Lower leg skin (tissue), 4 donors: ENCODE measurements at regions not wholly inside any gene's neighbourhood (a gene's known extent, or its start where the extent isn't known, plus 50 kb on each side); places are given as distances from the start of the nearest gene placed in this dataset.

ENCODE experiments used
- DNase-seq, 2 donors: peaks; one replicate each; pipeline ENCODE4 v3.0.0-alpha.2; 2019; ENCODE audit warnings: low spot score in 2 of 2
- H3K4me3 ChIP-seq: fragments of 200-600 bp; sonication (generic); 2 replicates; pipeline ENCODE4 v1.5.1; 2017; ENCODE audit warnings: mild to moderate bottlenecking, low read depth; ENCODE audit not compliant: poor library complexity, severe bottlenecking
- CTCF ChIP-seq, 3 donors: fragments of 450-650 bp; IDR thresholded peaks; one replicate each; pipeline ENCODE4 v1.5.1; 2016; ENCODE audit warnings: antibody characterized with exemption in 3 of 3, mild to moderate bottlenecking in 3 of 3, moderate library complexity in 2 of 3
- POLR2A ChIP-seq, 2 donors: fragments of 450-650 bp; IDR thresholded peaks; one replicate each; pipeline ENCODE4 v1.6.1; 2016 to 2017; ENCODE audit warnings: antibody characterized with exemption in 2 of 2, mild to moderate bottlenecking in 1 of 2, moderate library complexity in 1 of 2
- WGBS, 2 donors: methylation state at CpG; one replicate each; pipeline ENCODE4 v1.1.5; 2018; 5-methylcytosine and 5-hydroxymethylcytosine counted together
- intact Hi-C: fragments of 100-400 bp; cut with DNase I; formaldehyde crosslinking; loops from one replicate; pipeline ENCODE4 v1.15.0; 2023; ENCODE audit warnings: low total_unique reads

- 59 to 74% methylated on average over 9 of the region's 9 CpGs for WGBS, 2 donors
- intact Hi-C loops, result no loop called here
- no peak for DNase-seq
- H3K4me3 ChIP-seq, result no peak overlapping the region
- TF ChIP-seq CTCF (IDR thresholded peaks at IDR 0.05) (no peak), POLR2A (IDR thresholded peaks at IDR 0.05) (no peak)
Observed at GRCh38 chr4:152269448-152270191, 266.3 kb downstream of the FBXW7 start.

GRCh38 chr4:152267811-152268210 is 268.1 kb downstream of the FBXW7 start:
- intact Hi-C loops, result no loop called here
- DNase-seq, result no peak
- 52 to 55% methylated on average over 3 of the region's 3 CpGs for WGBS, 2 donors
- TF ChIP-seq POLR2A (IDR thresholded peaks at IDR 0.05), result no peak
- no peak for TF ChIP-seq CTCF (IDR thresholded peaks at IDR 0.05)
- H3K4me3 ChIP-seq, result no peak overlapping the region

- no peak overlapping the region for H3K4me3 ChIP-seq
- TF ChIP-seq CTCF (IDR thresholded peaks at IDR 0.05) (no peak), POLR2A (IDR thresholded peaks at IDR 0.05) (no peak)
- no peak for DNase-seq
- 78 to 95% methylated on average over 3 of the region's 3 CpGs for WGBS, 2 donors
- intact Hi-C loops, result no loop called here
Observed at GRCh38 chr4:152266831-152267480, 268.9 kb downstream of the FBXW7 start.

- H3K4me3 ChIP-seq, result no peak overlapping the region
- intact Hi-C loops, result no loop called here
- DNase-seq, result peak in 1 of 2 donors; percentile 70
- TF ChIP-seq CTCF (IDR thresholded peaks at IDR 0.05), result no peak
- no peak for TF ChIP-seq POLR2A (IDR thresholded peaks at IDR 0.05)
- WGBS, 2 donors, result 48 to 51% methylated on average over 14 of the region's 14 CpGs
Observed at GRCh38 chr4:152265149-152265621, 270.7 kb downstream of the FBXW7 start.

GRCh38 chr4:152264106-152264505 is 271.8 kb downstream of the FBXW7 start:
- H3K4me3 ChIP-seq, result no peak overlapping the region
- no peak for TF ChIP-seq POLR2A (IDR thresholded peaks at IDR 0.05)
- TF ChIP-seq CTCF (IDR thresholded peaks at IDR 0.05), result no peak
- DNase-seq, result no peak
- 91 to 94% methylated on average over 5 of the region's 5 CpGs for WGBS, 2 donors
- intact Hi-C loops, result no loop called here
